GM18858 (cell line): ENCODE measurements at regions not wholly inside any gene's neighbourhood (a gene's known extent, or its start where the extent isn't known, plus 50 kb on each side); places are given as distances from the start of the nearest gene placed in this dataset.
"Not testable (repeated sequence)": the region's sequence is repeated elsewhere in the genome, so short reads cannot be mapped to it uniquely, and the experiment has no call there.

Experiments used
- ATAC-seq: cut with Tn5 transposase; IDR thresholded peaks from one replicate; pipeline ENCODE4 v1.9.1; 2021; ENCODE audit not compliant: unreplicated experiment

GRCh38 chr2:187002242-187002641, 153.3 kb upstream of the ZSWIM2 start:
- no peak for ATAC-seq

- ATAC-seq = no peak
Observed at GRCh38 chr2:187001248-187001647, 152.3 kb upstream of the ZSWIM2 start.

GRCh38 chr2:186995092-186995491, 146.1 kb upstream of the ZSWIM2 start:
- ATAC-seq = no peak

- no peak for ATAC-seq
Observed at GRCh38 chr2:186992597-186992996, 143.6 kb upstream of the ZSWIM2 start.

- ATAC-seq = no peak
Observed at GRCh38 chr2:186991766-186992417, 142.9 kb upstream of the ZSWIM2 start.

- ATAC-seq = no peak
Observed at GRCh38 chr2:186984966-186985365, 136.0 kb upstream of the ZSWIM2 start.

- no peak for ATAC-seq
Observed at GRCh38 chr2:186984481-186984880, 135.5 kb upstream of the ZSWIM2 start.

GRCh38 chr2:186980787-186981550, 132.0 kb upstream of the ZSWIM2 start:
- ATAC-seq = no peak

- no peak for ATAC-seq
Observed at GRCh38 chr2:186980117-186980442, 131.1 kb upstream of the ZSWIM2 start.

GRCh38 chr2:186979439-186980116, 130.6 kb upstream of the ZSWIM2 start:
- no peak for ATAC-seq

GRCh38 chr2:186977433-186978045, 128.6 kb upstream of the ZSWIM2 start:
- ATAC-seq = peak; percentile 56

GRCh38 chr2:186976329-186976728, 127.4 kb upstream of the ZSWIM2 start:
- ATAC-seq = no peak

GRCh38 chr2:186972281-186972970, 123.5 kb upstream of the ZSWIM2 start:
- ATAC-seq = no peak

- peak; percentile 92 for ATAC-seq
Observed at GRCh38 chr2:186968277-186968676, 119.3 kb upstream of the ZSWIM2 start.

GRCh38 chr2:186966015-186966414, 117.0 kb upstream of the ZSWIM2 start:
- ATAC-seq = no peak

- no peak for ATAC-seq
Observed at GRCh38 chr2:186962085-186962747, 113.2 kb upstream of the ZSWIM2 start.

GRCh38 chr2:186960241-186960640, 111.3 kb upstream of the ZSWIM2 start:
- ATAC-seq = not testable (repeated sequence)

- ATAC-seq = no peak
Observed at GRCh38 chr2:186959486-186959885, 110.5 kb upstream of the ZSWIM2 start.

- ATAC-seq = no peak
Observed at GRCh38 chr2:186950694-186951093, 101.7 kb upstream of the ZSWIM2 start.

GRCh38 chr2:186949726-186950256, 100.8 kb upstream of the ZSWIM2 start:
- no peak for ATAC-seq
